ENCODE measurements at regions not wholly inside any gene's neighbourhood (a gene's known extent, or its start where the extent isn't known, plus 50 kb on each side); places are given as distances from the start of the nearest gene placed in this dataset.

GRCh38 chr4:106604319-106605051, 235.9 kb upstream of the GIMD1 start:
- TF ChIP-seq ARNT (IDR thresholded peaks at IDR 0.05) (no peak), CEBPB (tag; IDR thresholded peaks at IDR 0.05) (no peak), ZKSCAN1 (IDR thresholded peaks at IDR 0.05; ENCODE audit: low read depth, low read length) (no peak), CTCF (IDR thresholded peaks at IDR 0.05 in 2 of 3, conservative IDR thresholded peaks at IDR 0.05 in 1 of 3; ENCODE audit: insufficient read depth in 2 of 3, low read depth in 1 of 3, low read length in 3 of 3) (no peak), TSHZ1 (CRISPR knock-in tag; IDR thresholded peaks at IDR 0.05) (no peak), MYBL2 (IDR thresholded peaks at IDR 0.05; ENCODE audit: low read depth) (no peak), MYBL2 (CRISPR knock-in tag; IDR thresholded peaks at IDR 0.05; ENCODE audit: borderline replicate concordance) (no peak), SMARCC2 (IDR thresholded peaks at IDR 0.05; ENCODE audit: low read depth) (no peak), TFE3 (CRISPR knock-in tag; IDR thresholded peaks at IDR 0.05) (no peak), PHF20 (IDR thresholded peaks at IDR 0.05; ENCODE audit: partially characterized antibody) (no peak), MXI1 (IDR thresholded peaks at IDR 0.05; ENCODE audit: low read depth, low read length) (no peak), DNMT1 (IDR thresholded peaks at IDR 0.05) (no peak), ZNF280B (CRISPR knock-in tag; IDR thresholded peaks at IDR 0.05) (no peak)
